ENCODE measurements at regions not wholly inside any gene's neighbourhood (a gene's known extent, or its start where the extent isn't known, plus 50 kb on each side); places are given as distances from the start of the nearest gene placed in this dataset.
A peak's percentile ranks its signal among the peaks of the same experiment; 100 is the strongest.
"Not testable (repeated sequence)": the region's sequence is repeated elsewhere in the genome, so short reads cannot be mapped to it uniquely, and the experiment has no call there.

GRCh38 chr3:137820366-137820765, 56.3 kb downstream of the SOX14 start:
- no peak for DNase-seq

DNA sequence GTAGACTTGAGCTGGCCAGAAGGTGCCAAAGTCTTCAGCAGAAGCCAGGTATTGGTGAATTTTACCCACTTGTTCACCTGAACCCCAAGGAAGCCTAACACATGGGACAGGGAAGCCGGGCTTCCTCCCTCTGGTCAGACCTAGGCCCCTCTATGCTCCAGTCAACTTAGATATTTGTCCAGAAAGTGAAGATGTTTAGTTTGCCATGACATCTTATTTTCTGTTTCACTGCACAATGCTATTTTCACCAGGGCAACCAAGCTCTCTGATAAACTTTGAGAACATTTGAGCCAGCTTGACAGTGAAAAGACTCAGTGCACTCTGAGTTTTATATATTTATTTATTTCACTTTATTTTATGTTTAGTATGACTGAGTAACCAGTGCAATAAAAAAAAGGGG, 71.0 kb downstream of the SOX14 start:
- no peak for DNase-seq

GRCh38 chr3:137845194-137845593, 81.1 kb downstream of the SOX14 start:
- no peak for DNase-seq

- no peak for DNase-seq
Measured at GRCh38 chr3:137845666-137846065, 81.6 kb downstream of the SOX14 start.

GRCh38 chr3:137852391-137852830, 88.3 kb downstream of the SOX14 start:
- DNase-seq: no peak

GRCh38 chr3:137854533-137855261, 90.6 kb downstream of the SOX14 start:
- no peak for DNase-seq

GRCh38 chr3:137866001-137866400, 101.9 kb downstream of the SOX14 start:
- DNase-seq: no peak

DNA sequence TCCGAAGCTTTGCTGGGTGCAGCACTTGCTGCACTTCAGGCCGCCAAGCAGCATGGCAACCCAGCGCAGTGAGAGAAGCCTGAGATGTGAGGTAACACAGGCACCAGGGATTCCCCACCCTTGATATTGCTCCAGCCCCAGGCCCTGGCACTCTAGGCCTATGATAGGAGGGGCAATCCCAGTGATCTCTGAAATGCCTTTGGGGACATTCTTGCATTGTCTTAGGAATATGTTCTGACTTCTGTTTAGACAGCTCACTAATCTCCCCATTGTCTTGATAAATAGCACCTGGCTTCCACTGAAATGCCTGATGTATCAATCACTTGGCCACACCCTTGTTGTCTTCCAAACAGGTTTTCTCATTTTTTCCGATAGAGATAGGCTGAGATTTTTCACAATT, 102.8 kb downstream of the SOX14 start:
- DNase-seq: no peak

GRCh38 chr3:137867611-137868010, 103.5 kb downstream of the SOX14 start:
- DNase-seq: no peak

DNA sequence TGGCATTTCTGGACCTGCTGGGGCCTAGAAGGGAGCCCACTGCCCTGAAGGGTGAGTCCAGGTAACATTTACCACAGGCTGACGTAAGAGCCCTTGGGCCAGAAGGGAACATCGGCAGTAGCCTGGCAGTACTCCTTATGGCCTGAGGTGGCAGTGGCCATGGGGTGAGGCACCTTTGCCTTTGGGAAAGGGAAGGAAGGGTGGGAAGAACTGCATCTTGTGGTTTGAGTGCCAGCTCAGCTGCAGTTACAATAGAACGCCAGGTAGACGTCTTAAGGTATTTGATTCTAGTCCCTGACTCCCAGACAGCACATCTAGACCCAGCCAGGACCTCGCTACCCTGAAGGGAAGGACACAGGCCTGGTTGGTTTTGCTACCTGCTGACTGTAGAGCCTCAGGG, 104.9 kb downstream of the SOX14 start:
- DNase-seq: no peak

GRCh38 chr3:137872589-137872988, 108.5 kb downstream of the SOX14 start:
- DNase-seq: not testable (repeated sequence)

- DNase-seq: not testable (repeated sequence)
Measured at GRCh38 chr3:137896842-137897241, 113.1 kb upstream of the CLDN18 start.

- no peak for DNase-seq
Measured at GRCh38 chr3:137906985-137907649, 102.8 kb upstream of the CLDN18 start.

- no peak for DNase-seq
Measured at GRCh38 chr3:137924628-137925027, 85.3 kb upstream of the CLDN18 start.

GRCh38 chr3:137925080-137925479, 84.9 kb upstream of the CLDN18 start:
- DNase-seq: no peak

DNA sequence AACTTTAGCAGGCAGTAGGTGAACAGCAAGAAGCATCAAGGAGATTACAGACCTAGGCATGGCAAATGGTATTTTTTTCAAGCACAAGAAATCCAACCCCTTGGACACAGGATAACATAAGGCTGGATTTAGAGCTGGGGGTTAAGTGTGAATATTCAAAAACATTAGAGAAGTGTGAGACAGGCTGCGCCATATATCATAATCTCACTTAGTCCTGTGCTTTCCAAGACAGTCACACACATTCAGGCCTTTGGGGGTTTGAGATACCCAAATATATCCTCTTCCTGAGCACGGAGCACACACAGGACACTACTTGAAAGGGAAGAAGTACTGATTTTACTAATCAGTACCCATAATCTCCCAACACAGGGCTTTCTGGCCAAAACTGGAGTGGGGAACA, 83.0 kb upstream of the CLDN18 start:
- DNase-seq: no peak

GRCh38 chr3:137930976-137931375, 79.0 kb upstream of the CLDN18 start:
- DNase-seq: no peak

DNA sequence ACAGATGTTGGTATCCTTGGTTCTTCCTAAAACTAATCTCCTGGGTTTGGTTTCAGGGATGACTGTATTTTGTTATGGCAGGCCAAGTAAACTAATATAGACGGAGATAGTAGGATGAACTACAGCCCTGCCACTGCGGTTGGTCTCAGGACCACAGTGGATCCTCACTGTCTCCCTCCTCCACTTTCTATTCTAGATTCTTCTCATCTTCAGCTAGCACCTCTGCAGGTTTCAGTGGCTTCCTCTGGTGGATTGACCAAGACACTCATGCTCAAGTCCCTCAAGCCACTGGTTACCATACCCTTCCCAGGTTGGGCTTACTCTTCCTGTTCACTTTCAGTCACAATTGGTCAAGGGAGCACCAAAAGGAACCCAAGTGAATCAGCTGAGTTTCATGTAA, 71.1 kb upstream of the CLDN18 start:
- no peak for DNase-seq

DNA sequence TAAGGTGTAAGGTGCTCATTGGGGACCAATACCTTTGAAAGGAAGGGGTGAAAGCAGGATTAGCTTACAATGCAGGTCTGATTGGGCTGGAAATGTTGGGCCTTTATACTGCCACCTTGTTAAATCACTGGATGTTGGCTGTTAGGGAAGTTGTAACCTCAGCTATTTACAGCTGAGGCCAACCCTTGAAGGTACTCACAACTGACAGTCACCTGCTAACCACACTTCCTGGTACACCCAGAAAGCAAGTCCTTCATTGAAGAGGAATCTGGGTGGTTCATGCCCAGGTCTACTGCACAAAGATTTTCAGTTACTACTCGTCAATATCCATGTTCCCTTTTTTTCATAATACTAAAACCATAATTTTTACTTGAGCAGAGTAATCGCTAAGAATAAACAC, 65.4 kb upstream of the CLDN18 start:
- no peak for DNase-seq

DNA sequence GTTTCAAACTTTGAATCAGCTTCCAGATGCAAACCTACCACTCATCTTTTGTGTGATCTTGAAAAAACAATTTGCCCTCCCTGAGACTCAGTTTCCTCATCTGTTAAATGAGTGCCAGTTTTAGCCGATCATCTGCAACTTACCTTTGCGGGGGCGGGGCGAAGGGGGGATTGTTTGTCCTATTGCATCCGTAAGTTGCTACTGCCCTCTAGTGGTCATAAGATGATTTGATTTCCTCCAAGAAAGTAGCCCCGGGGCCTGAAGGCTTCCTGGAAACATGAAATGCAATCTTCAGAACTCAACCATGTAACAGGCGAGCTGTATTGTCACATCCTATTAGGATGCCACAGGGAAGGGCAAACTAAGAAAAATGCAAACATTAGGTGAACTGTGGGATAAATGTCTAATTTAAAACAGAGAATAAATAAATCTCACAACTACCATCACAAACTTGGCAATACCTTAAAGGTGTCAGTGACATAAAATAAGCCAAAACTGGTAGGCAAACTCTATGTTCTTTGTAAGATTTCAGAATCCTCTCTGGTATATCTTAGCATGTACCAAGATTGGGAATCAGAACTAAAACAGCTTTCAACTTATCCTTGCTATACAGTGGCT, 63.5 kb upstream of the CLDN18 start:
- DNase-seq: peak; percentile 79 to 81

GRCh38 chr3:137947117-137947516, 62.8 kb upstream of the CLDN18 start:
- no peak for DNase-seq

- DNase-seq: no peak
Measured at GRCh38 chr3:137948400-137949072, 61.4 kb upstream of the CLDN18 start.

DNA sequence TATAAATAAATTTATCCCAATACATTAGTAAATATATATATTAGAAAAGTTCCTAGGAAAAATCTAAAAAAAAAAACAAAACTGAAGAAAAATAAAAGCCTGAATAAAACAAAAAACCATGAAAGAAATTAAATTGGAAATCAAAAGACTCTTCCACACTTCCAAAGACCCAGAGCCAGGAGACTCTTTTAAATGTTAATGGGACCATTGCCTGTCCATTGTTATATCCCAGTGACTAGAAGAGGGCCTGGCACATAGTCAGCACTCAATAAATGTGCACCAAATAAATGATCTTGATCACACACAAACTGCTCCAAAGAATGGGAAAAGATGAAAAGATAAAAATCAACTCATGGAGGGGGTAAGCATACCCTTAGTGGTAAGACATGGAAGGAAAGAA, 51.3 kb upstream of the CLDN18 start:
- DNase-seq: no peak
